ENCODE measurements at regions not wholly inside any gene's neighbourhood (a gene's known extent, or its start where the extent isn't known, plus 50 kb on each side); places are given as distances from the start of the nearest gene placed in this dataset.

DNA sequence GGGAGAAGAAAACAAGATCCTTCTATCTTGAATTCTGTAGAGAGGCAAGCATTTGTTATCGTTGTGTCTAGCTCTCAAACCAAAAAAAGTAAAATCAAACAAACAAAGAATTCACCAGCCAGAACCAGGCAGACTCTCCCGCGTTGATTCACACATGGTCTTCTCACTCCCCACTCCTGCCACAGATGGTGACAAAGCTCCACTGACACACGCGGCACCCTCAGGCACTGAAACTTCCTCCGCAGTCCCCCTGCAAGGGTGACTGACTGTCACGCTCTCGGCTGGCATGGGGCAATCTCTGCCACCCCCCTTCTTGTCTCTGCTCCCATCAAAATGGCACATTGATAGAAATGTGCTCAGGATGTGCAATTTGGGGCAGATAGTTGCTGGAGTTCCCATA, 304.9 kb downstream of the DHX15 start:
- TF ChIP-seq, protein P1, sequence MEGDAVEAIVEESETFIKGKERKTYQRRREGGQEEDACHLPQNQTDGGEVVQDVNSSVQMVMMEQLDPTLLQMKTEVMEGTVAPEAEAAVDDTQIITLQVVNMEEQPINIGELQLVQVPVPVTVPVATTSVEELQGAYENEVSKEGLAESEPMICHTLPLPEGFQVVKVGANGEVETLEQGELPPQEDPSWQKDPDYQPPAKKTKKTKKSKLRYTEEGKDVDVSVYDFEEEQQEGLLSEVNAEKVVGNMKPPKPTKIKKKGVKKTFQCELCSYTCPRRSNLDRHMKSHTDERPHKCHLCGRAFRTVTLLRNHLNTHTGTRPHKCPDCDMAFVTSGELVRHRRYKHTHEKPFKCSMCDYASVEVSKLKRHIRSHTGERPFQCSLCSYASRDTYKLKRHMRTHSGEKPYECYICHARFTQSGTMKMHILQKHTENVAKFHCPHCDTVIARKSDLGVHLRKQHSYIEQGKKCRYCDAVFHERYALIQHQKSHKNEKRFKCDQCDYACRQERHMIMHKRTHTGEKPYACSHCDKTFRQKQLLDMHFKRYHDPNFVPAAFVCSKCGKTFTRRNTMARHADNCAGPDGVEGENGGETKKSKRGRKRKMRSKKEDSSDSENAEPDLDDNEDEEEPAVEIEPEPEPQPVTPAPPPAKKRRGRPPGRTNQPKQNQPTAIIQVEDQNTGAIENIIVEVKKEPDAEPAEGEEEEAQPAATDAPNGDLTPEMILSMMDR (conservative IDR thresholded peaks at IDR 0.05; ENCODE audit: control insufficient read depth, insufficient read depth, low read depth, low read length) = no peak
- DNase-seq (ENCODE audit: low read depth) = no peak
- H3K4me3 ChIP-seq (ENCODE audit: control insufficient read depth, low read depth, low read length) = no peak overlapping the region

DNA sequence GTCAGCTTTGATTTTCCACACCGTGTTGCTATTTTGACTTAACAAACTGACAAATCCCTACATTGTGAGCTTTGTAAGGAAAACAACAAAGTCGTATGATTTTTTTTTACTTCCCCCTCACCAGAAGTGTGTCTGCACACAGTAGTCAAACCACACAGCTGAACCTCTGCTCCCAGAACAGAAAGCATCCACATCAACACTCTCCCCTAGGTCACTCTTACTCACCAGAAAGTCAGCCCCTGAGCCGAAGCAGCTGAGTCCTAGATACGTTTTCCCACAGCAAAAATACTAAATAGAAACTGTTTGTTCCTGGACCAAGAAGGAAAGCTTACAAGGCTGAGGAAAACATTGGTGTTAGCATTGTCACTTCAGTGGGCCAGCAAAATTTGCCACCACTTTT, 305.7 kb downstream of the DHX15 start:
- H3K4me3 ChIP-seq (ENCODE audit: control insufficient read depth, low read depth, low read length) = no peak overlapping the region
- peak; percentile 82 for DNase-seq (ENCODE audit: low read depth)
- TF ChIP-seq, protein P1 (conservative IDR thresholded peaks at IDR 0.05; ENCODE audit: control insufficient read depth, insufficient read depth, low read depth, low read length) = no peak

DNA sequence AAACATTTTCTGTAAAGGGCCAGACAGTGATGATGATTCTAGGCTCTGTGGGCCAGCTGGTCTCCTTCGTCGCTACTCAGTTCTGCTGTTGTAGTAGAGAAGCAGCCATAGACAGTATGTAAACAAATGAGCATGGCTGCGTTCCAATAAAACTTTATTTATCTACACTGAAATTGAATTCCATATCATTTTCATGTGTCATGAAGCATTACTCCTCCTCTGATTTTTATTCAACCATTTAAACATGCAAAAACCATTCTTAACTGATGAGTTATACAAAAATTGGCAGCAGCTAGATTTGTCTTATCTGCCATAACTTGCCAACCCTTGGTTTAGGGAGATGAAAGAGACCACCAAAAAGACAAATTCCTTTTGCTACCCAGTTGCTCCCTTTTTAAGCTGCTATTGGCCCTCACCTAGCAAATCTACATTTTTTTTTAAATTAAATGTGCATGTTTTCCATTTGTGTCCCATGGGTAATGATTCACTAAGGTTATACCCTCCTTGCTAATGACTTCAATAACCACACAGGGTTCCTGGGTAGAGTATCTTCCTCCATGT, 309.9 kb downstream of the DHX15 start:
- peak; percentile 82 for DNase-seq (ENCODE audit: low read depth)
- H3K4me3 ChIP-seq (ENCODE audit: control insufficient read depth, low read depth, low read length) = no peak overlapping the region
- TF ChIP-seq, protein P1 (conservative IDR thresholded peaks at IDR 0.05; ENCODE audit: control insufficient read depth, insufficient read depth, low read depth, low read length) = no peak

DNA sequence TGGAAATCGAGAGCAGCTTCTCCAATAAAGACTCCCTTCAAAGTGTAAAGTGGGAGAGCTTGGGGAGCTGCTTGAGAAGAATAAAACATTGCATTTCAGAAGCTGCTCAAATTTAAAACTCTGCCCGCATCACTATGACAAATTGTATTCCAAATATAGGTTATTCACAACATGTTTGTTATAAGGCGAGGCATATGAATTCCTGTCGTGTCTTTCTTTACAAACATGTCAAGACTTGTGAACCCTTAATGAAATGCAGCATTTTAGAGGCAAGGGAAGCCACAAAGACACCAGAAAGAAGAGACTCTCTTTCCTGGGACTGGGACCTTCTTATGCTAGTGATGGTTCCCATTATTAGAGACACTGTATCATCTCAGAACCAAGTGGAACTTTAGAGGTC, 311.2 kb downstream of the DHX15 start:
- TF ChIP-seq, protein P1 (conservative IDR thresholded peaks at IDR 0.05; ENCODE audit: control insufficient read depth, insufficient read depth, low read depth, low read length) = no peak
- no peak for DNase-seq (ENCODE audit: low read depth)
- H3K4me3 ChIP-seq (ENCODE audit: control insufficient read depth, low read depth, low read length) = no peak overlapping the region

DNA sequence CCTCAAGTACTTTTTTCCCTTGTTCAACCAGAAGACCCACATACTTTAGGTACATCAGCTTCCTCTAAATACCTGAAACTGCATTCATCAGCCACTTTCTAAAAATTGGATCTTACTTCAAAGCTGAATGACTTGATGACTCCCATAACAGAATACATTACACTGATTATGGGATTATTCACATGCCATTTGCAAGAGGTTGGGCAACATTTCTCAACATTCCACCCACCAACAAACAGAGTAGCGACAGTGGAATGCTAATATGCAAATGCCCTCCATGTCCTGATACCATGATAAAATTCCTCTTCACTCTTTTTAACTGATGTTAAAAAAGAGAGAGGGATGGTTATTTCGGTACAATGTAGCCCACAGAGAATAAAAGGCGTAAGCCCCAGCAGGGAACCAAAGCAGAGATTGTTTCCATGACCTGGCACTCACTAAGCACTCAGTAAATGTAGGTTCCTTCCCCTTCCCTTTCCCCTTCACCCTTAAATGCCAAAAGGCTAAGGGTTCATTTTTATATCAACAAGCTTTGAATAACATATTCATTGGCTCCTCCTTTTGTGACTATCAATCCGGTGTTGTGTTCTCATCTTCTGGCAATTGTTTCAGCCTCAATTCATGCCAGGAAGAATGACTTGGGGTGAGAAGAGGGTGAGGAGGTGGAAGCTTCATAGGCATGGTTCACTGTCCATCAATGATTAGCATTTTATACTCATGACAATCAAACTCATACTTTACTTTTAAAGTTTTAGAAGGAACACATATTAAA, 317.2 kb downstream of the DHX15 start:
- TF ChIP-seq, protein P1 (conservative IDR thresholded peaks at IDR 0.05; ENCODE audit: control insufficient read depth, insufficient read depth, low read depth, low read length) = no peak
- no peak overlapping the region for H3K4me3 ChIP-seq (ENCODE audit: control insufficient read depth, low read depth, low read length)
- DNase-seq (ENCODE audit: low read depth) = peak; percentile 35

DNA sequence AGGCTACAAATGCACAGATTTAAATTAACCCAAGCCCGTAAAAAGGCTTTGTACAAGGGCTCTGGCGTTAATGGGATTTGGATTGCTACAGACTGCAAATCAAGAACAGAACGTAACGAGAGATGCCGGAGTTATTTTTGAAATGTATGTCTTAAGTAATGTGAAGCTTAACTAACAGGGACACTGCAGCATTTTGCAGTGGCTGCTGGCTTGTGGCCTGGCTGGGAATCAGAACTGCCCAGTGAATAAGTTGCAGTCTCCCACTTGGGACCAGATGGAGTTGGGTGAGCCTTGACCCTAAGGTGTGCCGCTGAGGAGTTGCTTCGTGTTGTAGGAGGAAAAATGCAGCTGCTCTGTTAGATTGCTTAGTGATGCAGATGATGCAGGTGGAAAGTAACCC, 318.4 kb downstream of the DHX15 start:
- TF ChIP-seq, protein P1 (conservative IDR thresholded peaks at IDR 0.05; ENCODE audit: control insufficient read depth, insufficient read depth, low read depth, low read length) = no peak
- no peak for DNase-seq (ENCODE audit: low read depth)

More for the DNA sequence above, 318.4 kb downstream of the DHX15 start:
- H3K4me3 ChIP-seq (ENCODE audit: control insufficient read depth, low read depth, low read length) = no peak overlapping the region
